GM19025 (cell line): ENCODE measurements at regions not wholly inside any gene's neighbourhood (a gene's known extent, or its start where the extent isn't known, plus 50 kb on each side); places are given as distances from the start of the nearest gene placed in this dataset.
"Not testable (repeated sequence)": the region's sequence is repeated elsewhere in the genome, so short reads cannot be mapped to it uniquely, and the experiment has no call there.

Experiments used
- ATAC-seq: cut with Tn5 transposase; IDR thresholded peaks from one replicate; pipeline ENCODE4 v1.9.1; 2021; ENCODE audit warnings: mild to moderate bottlenecking, low read depth, moderate library complexity; ENCODE audit not compliant: unreplicated experiment

GRCh38 chr2:87476223-87476872 is 271.5 kb upstream of the PLGLB2 start:
- not testable (repeated sequence) for ATAC-seq

GRCh38 chr2:87476936-87477335 is 271.0 kb upstream of the PLGLB2 start:
- ATAC-seq: not testable (repeated sequence)

- not testable (repeated sequence) for ATAC-seq
Observed at GRCh38 chr2:87477669-87478428, 270.0 kb upstream of the PLGLB2 start.

- ATAC-seq: not testable (repeated sequence)
Observed at GRCh38 chr2:87478911-87479310, 269.0 kb upstream of the PLGLB2 start.

- not testable (repeated sequence) for ATAC-seq
Observed at GRCh38 chr2:87483093-87483680, 264.7 kb upstream of the PLGLB2 start.

- ATAC-seq: not testable (repeated sequence)
Observed at GRCh38 chr2:87484363-87484762, 263.5 kb upstream of the PLGLB2 start.

GRCh38 chr2:87485455-87485854 is 262.4 kb upstream of the PLGLB2 start:
- not testable (repeated sequence) for ATAC-seq

- peak; percentile 90 for ATAC-seq
Observed at GRCh38 chr2:87485884-87486283, 262.0 kb upstream of the PLGLB2 start.

- ATAC-seq: peak; percentile 4
Observed at GRCh38 chr2:87486413-87486812, 261.5 kb upstream of the PLGLB2 start.

GRCh38 chr2:87488021-87488420 is 259.9 kb upstream of the PLGLB2 start:
- not testable (repeated sequence) for ATAC-seq

- ATAC-seq: not testable (repeated sequence)
Observed at GRCh38 chr2:87488991-87489390, 258.9 kb upstream of the PLGLB2 start.

- not testable (repeated sequence) for ATAC-seq
Observed at GRCh38 chr2:87494846-87495245, 253.0 kb upstream of the PLGLB2 start.

GRCh38 chr2:87495455-87495854 is 252.4 kb upstream of the PLGLB2 start:
- ATAC-seq: not testable (repeated sequence)

GRCh38 chr2:87496036-87497006 is 251.6 kb upstream of the PLGLB2 start:
- ATAC-seq: peak; percentile 71

- not testable (repeated sequence) for ATAC-seq
Observed at GRCh38 chr2:87497135-87497534, 250.8 kb upstream of the PLGLB2 start.

- not testable (repeated sequence) for ATAC-seq
Observed at GRCh38 chr2:87497700-87498099, 250.2 kb upstream of the PLGLB2 start.

GRCh38 chr2:87498169-87498853 is 249.6 kb upstream of the PLGLB2 start:
- ATAC-seq: not testable (repeated sequence)

GRCh38 chr2:87498854-87499238 is 249.0 kb upstream of the PLGLB2 start:
- not testable (repeated sequence) for ATAC-seq

GRCh38 chr2:87499860-87500259 is 248.0 kb upstream of the PLGLB2 start:
- ATAC-seq: not testable (repeated sequence)

GRCh38 chr2:87500421-87500820 is 247.5 kb upstream of the PLGLB2 start:
- not testable (repeated sequence) for ATAC-seq
